ES-I3 (cell line): ENCODE measurements at regions not wholly inside any gene's neighbourhood (a gene's known extent, or its start where the extent isn't known, plus 50 kb on each side); places are given as distances from the start of the nearest gene placed in this dataset.
"Not testable (repeated sequence)": the region's sequence is repeated elsewhere in the genome, so short reads cannot be mapped to it uniquely, and the experiment has no call there.

Experiments
- H3K36me3 ChIP-seq: 2 replicates; pipeline ENCODE4 v1.6.1; 2013; ENCODE audit warnings: mild to moderate bottlenecking, low read length, control low read depth, moderate library complexity; ENCODE audit not compliant: insufficient read depth
- H3K4me1 ChIP-seq: 2 replicates; pipeline ENCODE4 v1.6.1; 2013; ENCODE audit warnings: mild to moderate bottlenecking, control low read depth, low read length; ENCODE audit not compliant: insufficient read depth
- H3K9ac ChIP-seq: 2 replicates; pipeline ENCODE4 v1.6.1; 2013; ENCODE audit warnings: low read depth, mild to moderate bottlenecking, low read length, moderate library complexity
- H3K9me3 ChIP-seq: 2 replicates; pipeline ENCODE4 v1.6.1; 2013; ENCODE audit warnings: mild to moderate bottlenecking, low read length, moderate library complexity; ENCODE audit not compliant: control insufficient read depth, insufficient read depth

DNA sequence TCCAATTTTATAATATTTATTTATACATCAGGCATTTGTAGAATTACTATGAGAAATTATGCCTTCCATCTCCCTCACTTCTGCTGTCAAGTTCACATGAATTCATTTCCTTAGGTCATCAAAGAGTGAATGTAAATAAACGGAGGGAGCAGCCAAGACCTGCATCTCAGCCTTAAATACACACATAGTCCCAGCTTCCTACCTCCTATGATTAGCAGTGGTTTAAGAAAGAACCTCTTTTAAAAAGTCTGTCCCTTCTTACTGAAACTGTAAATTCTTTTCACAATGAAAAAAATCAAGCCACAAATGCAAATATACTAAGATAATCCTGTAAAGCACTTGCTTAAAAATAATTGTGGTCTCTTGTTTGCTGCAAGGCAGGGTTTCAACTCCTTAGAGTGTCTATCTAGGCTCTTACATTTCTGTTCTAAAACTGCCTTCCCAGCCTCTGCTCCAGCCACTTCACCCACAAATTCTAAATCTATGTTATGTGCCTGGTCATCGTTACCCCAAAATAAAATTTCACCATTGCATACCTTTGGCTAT, 532.7 kb upstream of the FSHR start:
- Histone ChIP-seq H3K9me3 (no peaks in the 10 kb centered on the region), H3K36me3 (no peaks in the 10 kb centered on the region), H3K4me1 (no peaks in the 10 kb centered on the region), H3K9ac (no peak overlapping the region)

DNA sequence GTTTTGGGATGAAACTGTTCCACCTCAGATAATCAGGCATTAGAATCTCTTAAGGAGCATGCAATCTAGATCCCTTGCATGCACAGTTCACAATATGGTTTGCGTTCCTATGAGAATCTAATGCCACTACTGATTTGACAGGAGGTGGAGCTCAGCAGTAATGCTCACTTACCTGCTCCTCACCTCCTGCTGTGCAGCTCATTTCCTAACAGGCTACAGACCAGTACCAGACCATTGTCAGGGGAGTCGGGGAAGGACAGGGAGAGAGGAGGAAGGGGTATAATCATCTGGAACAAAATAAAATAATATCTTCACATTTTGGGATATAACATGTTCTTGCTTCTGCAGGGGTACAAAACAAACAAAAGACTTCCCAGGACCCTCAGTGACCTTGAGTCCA, 532.0 kb upstream of the FSHR start:
- no peaks in the 10 kb centered on the region for H3K4me1 ChIP-seq
- no peaks in the 10 kb centered on the region for H3K36me3 ChIP-seq
- H3K9ac ChIP-seq = no peak overlapping the region
- no peaks in the 10 kb centered on the region for H3K9me3 ChIP-seq

DNA sequence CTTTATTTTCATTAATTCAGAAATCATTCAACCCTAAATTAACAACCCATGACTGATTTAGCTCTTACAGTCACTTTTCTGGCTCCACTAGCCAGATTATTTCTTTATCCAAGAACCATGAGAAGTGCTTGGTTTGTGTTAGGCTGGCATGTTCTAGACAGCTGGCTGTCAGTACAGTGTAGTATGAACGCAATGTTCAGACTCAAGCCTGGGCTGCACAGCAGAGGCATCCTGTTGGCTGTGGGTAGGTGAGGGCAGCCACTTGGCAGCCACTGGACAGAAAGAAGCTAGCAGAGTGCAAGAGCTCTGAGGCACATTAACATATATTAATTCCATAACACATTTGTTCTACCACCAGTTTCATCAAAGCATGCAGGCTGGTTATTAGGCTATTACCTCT, 522.9 kb upstream of the FSHR start:
- Histone ChIP-seq H3K4me1 (no peaks in the 10 kb centered on the region), H3K9ac (no peak overlapping the region), H3K36me3 (no peaks in the 10 kb centered on the region)

DNA sequence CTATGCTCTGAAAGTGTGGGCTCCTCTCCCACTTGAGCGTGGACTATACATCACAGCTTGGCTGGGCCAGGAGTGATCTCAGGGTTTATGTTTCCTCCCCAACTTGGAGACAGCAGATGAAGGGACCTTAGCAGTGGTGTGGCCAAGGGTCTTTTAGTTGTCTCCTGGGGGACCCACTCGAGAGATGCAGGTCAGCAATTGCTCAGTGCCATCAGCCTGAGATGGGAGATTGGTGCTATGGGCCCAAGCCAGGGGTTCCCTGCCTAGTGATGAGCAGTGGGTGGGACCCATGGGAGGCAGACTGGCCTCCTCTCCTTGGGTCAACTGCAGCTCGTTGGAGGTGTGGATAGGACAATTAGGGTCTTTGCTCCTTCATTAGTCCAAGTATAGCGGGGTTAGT, 510.5 kb upstream of the FSHR start:
- Histone ChIP-seq H3K4me1 (no peaks in the 10 kb centered on the region), H3K9me3 (no peaks in the 10 kb centered on the region), H3K9ac (no peak overlapping the region), H3K36me3 (no peaks in the 10 kb centered on the region)

More for the DNA sequence above, 522.9 kb upstream of the FSHR start:
- no peaks in the 10 kb centered on the region for H3K9me3 ChIP-seq

DNA sequence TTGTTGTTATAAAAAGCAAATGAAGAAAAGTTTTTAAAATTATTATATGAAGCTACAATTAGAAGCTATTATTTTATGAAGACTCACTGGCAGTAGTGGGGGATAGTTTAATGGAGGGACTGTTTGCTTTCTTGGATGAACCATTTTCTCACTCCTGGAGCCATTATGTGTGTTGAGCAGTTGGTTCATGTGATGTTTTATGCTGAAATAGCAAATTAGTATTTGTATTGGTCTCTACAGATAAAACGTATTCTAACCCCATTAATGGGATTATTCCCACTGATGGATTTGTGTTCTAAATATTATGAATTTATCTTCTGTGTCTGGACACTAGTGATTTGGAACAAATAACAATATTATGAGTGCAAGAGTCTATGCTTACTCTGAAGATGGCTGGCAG, 507.5 kb upstream of the FSHR start:
- no peaks in the 10 kb centered on the region for H3K36me3 ChIP-seq
- H3K4me1 ChIP-seq = no peaks in the 10 kb centered on the region
- no peak overlapping the region for H3K9ac ChIP-seq
- H3K9me3 ChIP-seq = no peaks in the 10 kb centered on the region

DNA sequence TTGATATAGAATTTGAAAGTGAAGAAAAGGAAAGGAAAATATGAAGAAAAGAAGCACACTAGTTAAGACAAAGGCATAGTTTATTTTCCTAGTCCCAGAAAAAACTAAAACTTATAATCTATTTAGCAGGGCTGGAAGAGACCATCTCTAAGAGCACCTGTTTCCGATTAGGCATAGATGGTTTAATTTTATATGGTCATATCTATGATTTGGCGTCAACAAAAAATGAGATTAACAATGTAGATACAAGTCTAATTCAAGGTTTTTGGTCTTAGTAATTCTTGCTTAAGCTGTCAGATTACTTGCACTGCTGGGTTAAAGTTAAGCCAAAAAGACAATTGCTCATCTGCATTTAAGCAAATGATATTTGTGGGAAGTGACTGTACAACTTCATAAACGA, 502.5 kb upstream of the FSHR start:
- no peaks in the 10 kb centered on the region for H3K9me3 ChIP-seq
- no peaks in the 10 kb centered on the region for H3K4me1 ChIP-seq
- H3K36me3 ChIP-seq = no peaks in the 10 kb centered on the region
- H3K9ac ChIP-seq = no peak overlapping the region

DNA sequence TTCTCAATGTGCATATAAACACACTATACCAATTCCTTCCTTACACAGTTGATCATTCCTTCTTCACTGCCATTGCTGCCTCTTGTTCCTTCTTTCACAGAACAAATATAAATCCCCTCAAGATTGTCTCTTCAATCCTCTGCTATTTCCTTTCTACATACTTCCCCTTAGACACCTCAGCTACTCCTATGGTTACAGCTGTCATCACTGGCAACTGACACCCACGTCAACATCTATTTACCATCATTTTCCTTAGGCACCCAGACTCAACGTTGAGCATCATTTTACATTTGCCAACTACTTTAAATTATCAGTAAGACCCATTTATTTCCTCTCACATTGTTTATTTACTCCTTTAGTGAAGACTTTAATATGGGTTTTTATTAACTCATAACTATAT, 488.8 kb upstream of the FSHR start:
- no peaks in the 10 kb centered on the region for H3K9me3 ChIP-seq
- H3K4me1 ChIP-seq = peaks cover 15% of the 10 kb centered on the region; the same call in 1 of the 2 replicates
- H3K9ac ChIP-seq = no peak overlapping the region
- no peaks in the 10 kb centered on the region for H3K36me3 ChIP-seq

DNA sequence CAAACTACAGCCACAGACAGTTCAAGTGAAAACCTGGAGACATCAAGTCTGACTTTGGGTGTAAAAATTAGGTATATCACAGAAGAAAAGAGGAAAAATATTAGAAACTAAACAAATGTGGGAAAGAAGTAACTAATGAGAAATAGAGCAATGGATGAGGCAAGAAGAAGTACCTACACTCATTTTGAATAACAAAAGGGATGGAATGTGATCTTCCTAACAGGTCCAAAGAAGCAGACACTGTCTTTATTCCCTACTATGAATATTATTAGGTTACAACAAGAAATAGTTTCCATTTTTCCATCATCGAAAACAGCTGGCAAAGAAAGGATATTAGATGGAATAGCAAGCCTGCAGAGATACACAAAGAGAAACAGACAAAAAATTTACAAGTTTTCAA, 486.3 kb upstream of the FSHR start:
- H3K9ac ChIP-seq = no peak overlapping the region
- H3K9me3 ChIP-seq = no peaks in the 10 kb centered on the region
- H3K36me3 ChIP-seq = no peaks in the 10 kb centered on the region
- H3K4me1 ChIP-seq = peaks cover 15% of the 10 kb centered on the region; the same call in 1 of the 2 replicates

DNA sequence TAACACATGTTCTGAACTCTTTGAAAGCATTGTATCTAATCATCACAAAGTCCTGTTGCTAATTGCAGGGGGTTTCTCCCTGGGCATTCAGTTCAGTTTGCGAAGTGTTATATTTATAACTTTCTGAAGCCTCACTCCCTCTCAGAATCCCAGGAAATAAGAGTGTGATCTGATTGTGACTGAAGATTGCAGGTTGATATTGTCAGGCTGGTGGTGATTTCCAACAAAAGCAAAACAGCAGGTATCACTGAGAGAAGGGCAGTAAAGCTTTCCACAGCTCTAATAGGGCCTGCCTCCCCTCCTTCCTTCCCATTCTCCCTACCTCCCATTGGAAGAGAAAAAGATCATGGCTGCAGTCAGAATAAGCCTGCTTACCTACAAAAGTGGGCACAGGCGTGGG, 466.7 kb upstream of the FSHR start:
- Histone ChIP-seq H3K36me3 (no peaks in the 10 kb centered on the region), H3K9me3 (no peaks in the 10 kb centered on the region), H3K4me1 (no peaks in the 10 kb centered on the region), H3K9ac (no peak overlapping the region)

DNA sequence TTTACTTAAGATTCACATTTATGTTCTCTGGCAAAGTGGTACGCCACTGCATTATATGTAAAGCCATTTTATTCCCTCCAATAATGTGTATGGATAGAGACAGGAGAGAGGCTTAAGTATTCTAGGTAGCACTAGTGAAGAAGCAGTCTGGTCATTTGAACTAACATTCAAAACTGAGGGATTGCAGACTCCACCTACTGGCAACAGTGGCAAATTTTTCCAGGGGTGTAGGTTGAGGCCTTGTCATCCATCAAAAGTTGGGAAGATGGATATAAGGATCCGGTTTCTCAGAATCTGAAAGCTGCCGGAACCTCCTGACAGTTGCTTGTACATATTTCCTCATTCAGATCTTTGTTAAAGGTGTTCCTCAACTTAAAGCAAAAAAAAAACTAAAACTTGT, 465.5 kb upstream of the FSHR start:
- Histone ChIP-seq H3K4me1 (no peaks in the 10 kb centered on the region), H3K36me3 (no peaks in the 10 kb centered on the region), H3K9me3 (no peaks in the 10 kb centered on the region), H3K9ac (no peak overlapping the region)

DNA sequence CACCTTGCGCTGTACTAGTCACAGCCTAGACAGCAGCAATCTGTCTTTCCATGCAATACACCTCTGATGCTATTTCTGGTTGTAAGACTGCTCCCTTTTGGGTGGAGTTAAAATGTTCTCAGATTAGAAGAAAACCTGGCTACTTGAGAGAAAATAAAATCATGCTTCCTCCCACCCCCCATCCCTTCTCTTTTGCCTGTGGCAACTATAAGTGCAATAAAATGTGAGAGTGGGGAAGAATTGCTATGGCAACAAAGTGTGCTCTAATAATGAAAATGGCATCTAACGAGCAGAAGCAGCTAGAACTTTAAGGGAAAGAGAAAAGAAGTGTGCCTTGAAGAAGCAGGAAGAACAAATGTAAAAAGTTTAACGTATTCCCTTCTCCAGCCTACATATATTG, 464.2 kb upstream of the FSHR start:
- Histone ChIP-seq H3K36me3 (no peaks in the 10 kb centered on the region), H3K4me1 (no peaks in the 10 kb centered on the region), H3K9ac (no peak overlapping the region), H3K9me3 (no peaks in the 10 kb centered on the region)

DNA sequence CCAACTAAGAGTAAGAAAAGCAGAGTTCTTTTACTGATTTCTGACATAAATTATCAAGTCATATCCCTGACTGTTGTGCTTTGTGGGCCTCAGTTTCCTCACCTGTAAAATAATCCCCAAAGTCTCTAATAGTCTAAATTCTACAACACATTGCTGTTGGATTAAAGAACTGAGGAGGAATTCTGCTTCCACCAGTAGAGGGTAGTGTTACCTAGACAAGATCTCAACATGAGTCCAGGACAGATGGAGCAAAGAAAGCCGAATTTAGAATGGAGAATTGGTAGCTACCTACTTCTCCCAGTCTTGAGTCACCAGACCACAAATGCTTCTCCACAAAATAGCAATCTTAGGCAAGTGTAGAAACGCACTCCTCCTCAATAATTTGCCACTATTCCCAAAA, 462.5 kb upstream of the FSHR start:
- Histone ChIP-seq H3K9me3 (no peaks in the 10 kb centered on the region), H3K36me3 (no peaks in the 10 kb centered on the region), H3K4me1 (no peaks in the 10 kb centered on the region), H3K9ac (no peak overlapping the region)

DNA sequence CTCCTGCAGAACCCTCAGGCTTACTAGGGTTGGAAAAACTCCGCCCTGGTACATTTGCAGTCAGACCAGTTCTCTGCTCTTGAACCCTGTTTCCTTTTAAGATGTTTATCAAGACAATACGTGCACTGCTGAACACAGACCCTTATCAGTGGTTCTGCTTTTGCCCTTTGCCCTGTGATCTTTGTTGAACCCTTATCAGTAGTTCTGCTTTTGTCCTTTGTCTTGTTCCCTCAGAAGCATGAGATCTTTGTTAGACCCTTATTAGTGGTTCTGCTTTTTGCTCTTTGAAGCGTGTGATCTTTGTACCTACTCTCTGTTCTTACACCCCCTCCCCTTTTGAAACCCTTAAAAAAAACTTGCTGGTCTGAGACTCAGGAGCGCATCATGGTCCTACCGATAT, 457.5 kb upstream of the FSHR start:
- not testable (repeated sequence) for H3K9me3 ChIP-seq, H3K36me3 ChIP-seq, H3K4me1 ChIP-seq, H3K9ac ChIP-seq

DNA sequence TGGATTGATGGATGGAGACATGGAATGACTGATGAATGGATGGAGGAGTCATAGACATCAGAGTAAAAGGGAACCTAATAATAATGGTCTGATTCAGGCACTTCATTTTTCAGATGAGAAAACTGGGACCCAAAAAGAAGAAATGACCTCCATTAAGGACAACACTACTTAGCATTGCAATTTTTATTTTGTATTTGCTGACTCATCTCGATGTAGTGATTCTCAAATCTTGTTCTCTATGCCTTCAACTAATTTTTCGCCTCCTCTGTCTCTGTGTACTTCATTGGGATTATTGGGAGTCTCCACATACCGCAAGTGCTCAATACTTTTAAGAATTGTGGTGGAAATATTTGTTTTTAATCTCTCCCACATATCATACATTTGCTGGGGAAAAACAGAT, 446.2 kb upstream of the FSHR start:
- Histone ChIP-seq H3K9ac (no peak overlapping the region), H3K9me3 (no peaks in the 10 kb centered on the region), H3K36me3 (no peaks in the 10 kb centered on the region), H3K4me1 (no peaks in the 10 kb centered on the region)

DNA sequence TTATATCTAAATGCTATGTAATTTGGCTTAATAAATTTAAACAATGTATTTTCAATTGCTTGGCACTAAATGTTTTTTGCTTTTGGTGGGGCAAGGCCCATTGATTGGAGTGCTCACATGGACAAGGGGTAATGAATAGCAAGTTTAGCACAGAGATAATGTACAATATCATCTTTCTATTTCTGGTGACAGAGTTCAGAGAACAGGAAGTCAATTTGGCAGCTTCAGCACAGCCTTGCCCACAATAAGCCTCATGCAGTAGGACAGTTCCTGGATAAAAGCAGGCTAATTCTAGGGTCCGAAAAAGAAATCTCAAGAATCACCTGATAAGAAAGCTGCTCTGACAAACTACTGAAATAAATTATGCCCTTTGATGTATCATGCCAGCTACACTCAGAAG, 443.9 kb upstream of the FSHR start:
- Histone ChIP-seq H3K9ac (no peak overlapping the region), H3K4me1 (no peaks in the 10 kb centered on the region), H3K9me3 (no peaks in the 10 kb centered on the region), H3K36me3 (no peaks in the 10 kb centered on the region)

DNA sequence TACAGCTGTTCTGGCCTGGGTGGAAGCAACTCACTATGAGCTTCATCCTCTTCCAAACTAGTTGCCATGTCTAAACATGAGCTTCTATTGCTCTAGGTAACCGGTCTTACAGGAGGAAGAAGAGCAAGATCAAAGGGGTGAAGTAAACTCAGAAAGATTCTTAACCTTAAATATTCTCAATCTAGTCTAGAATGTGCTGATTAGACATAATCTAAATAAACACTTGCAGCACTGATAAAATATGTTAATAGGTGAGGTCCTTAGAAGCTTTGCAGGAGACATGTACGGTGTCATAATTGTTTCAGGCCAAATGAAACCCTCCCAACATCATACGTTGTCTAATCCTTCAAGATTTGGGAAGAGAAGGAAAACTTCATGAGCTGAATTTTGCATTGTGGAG, 431.6 kb upstream of the FSHR start:
- Histone ChIP-seq H3K9ac (no peak overlapping the region), H3K4me1 (no peaks in the 10 kb centered on the region), H3K36me3 (no peaks in the 10 kb centered on the region), H3K9me3 (no peaks in the 10 kb centered on the region)
